Panc1 (cell line): ENCODE measurements at regions not wholly inside any gene's neighbourhood (a gene's known extent, or its start where the extent isn't known, plus 50 kb on each side); places are given as distances from the start of the nearest gene placed in this dataset.

Experiments used
- ATAC-seq: fragments of 200-7000 bp; cut with Tn5 transposase; 2 replicates; pipeline ENCODE4 v1.9.1; 2020; ENCODE audit warnings: mild to moderate bottlenecking, moderate library complexity
- BruUV-seq: library from RNA; stranded (reverse); fragments of 400-500 nt; replicated peaks from 2 replicates; lab custom pipeline; 2021; lab: Mats Ljungman, UMichigan
- CTCF ChIA-PET: fragments of 300-600 bp; sonication (Branson Sonifier 250); formaldehyde crosslinking; loops from one replicate; lab custom pipeline; 2022; ENCODE audit warnings: antibody characterized with exemption; lab: Charles Lee
- POLR2A ChIA-PET: fragments of 300-600 bp; sonication (Branson Sonifier 250); formaldehyde crosslinking; loops from one replicate; lab custom pipeline; 2022; ENCODE audit warnings: antibody characterized with exemption; lab: Charles Lee
- DNase-seq: peaks from one replicate; pipeline ENCODE4 v3.0.0-alpha.2; 2010; ENCODE audit warnings: low read depth, low spot score
- H3K27ac ChIP-seq: 2 replicates; pipeline ENCODE4 v1.5.1; 2011; ENCODE audit warnings: mild to moderate bottlenecking, low read length, inconsistent platforms
- H3K27me3 ChIP-seq: fragments of 200-500 bp; sonication (Bioruptor generic); 2 replicates; pipeline ENCODE4 v1.6.0; 2014; ENCODE audit warnings: low read length, inconsistent platforms; ENCODE audit not compliant: control insufficient read depth, insufficient read depth
- H3K36me3 ChIP-seq: fragments of 200-500 bp; sonication (Bioruptor generic); 2 replicates; pipeline ENCODE4 v1.5.1; 2014; ENCODE audit warnings: inconsistent platforms, mild to moderate bottlenecking, low read length, moderate library complexity; ENCODE audit not compliant: control insufficient read depth, insufficient read depth
- H3K4me1 ChIP-seq: 2 replicates; pipeline ENCODE4 v1.5.1; 2011; ENCODE audit warnings: inconsistent platforms, mild to moderate bottlenecking, low read length, moderate library complexity; ENCODE audit not compliant: control insufficient read depth, insufficient read depth
- H3K4me3 ChIP-seq, 2 experiments: 2 replicates each; pipeline ENCODE4 v1.5.1; 2011 to 2012; ENCODE audit warnings: low read depth in 2 of 2, low read length in 2 of 2, mild to moderate bottlenecking in 2 of 2, inconsistent platforms in 1 of 2, moderate library complexity in 1 of 2
- H3K9me3 ChIP-seq: fragments of 200-500 bp; sonication (Bioruptor generic); 2 replicates; pipeline ENCODE4 v1.5.1; 2014; ENCODE audit warnings: low read depth, mild to moderate bottlenecking, inconsistent platforms, low read length, moderate library complexity; ENCODE audit not compliant: control insufficient read depth, insufficient read depth
- CTCF ChIP-seq: fragments of 450-650 bp; IDR thresholded peaks from 2 replicates; pipeline ENCODE4 v1.5.1; 2017; ENCODE audit warnings: mild to moderate bottlenecking
- POLR2AphosphoS5 ChIP-seq: IDR thresholded peaks from 2 replicates; pipeline ENCODE4 v1.6.1; 2012; ENCODE audit warnings: mild to moderate bottlenecking, low read depth, low read length, moderate library complexity
- SIN3A ChIP-seq: IDR thresholded peaks from 2 replicates; pipeline ENCODE4 v1.6.1; 2012; ENCODE audit warnings: low read depth, mild to moderate bottlenecking, low read length, moderate library complexity, borderline replicate concordance; ENCODE audit not compliant: insufficient read depth
- TCF7L2 ChIP-seq: IDR thresholded peaks from 2 replicates; pipeline ENCODE4 v1.6.1; 2011; ENCODE audit warnings: mild to moderate bottlenecking, low read depth, low read length, inconsistent platforms
- in situ Hi-C: cut with HindIII; loops from 2 replicates; pipeline ENCODE4 v1.10.0; 2016; ENCODE audit warnings: low sequenced_read_pairs, low pct_unique_long_range_greater_than_20kb
- intact Hi-C: fragments of 100-400 bp; cut with micrococcal nuclease; formaldehyde crosslinking; loops from one replicate; pipeline ENCODE4 v1.10.0; 2022; ENCODE audit not compliant: unreplicated experiment
- TF ChIP-seq, protein P1 (sequence below), 2 experiments: IDR thresholded peaks; 2 replicates each; pipeline ENCODE4 v1.6.1; 2011 to 2012; ENCODE audit warnings: low read depth in 2 of 2, control low read depth in 1 of 2, low read length in 1 of 2, mild to moderate bottlenecking in 1 of 2, moderate library complexity in 1 of 2; ENCODE audit not compliant: insufficient read depth in 1 of 2

DNA sequence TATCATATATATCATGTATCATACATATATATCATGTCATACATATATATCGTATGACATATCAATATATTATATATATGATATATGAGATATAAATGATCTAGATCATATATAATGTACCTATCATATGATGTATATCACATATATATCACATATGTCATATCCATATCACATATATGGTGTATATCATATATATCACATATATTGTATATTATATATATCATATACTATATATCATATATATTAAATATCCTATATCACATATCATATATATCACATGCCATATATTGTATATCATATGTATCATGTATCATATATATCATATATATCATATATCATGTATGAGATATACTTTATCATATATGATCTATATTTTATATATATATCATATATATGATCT is 355.9 kb upstream of the RBFOX1 start:
- ATAC-seq = no peak
- Histone ChIP-seq H3K36me3 (no peaks in the 10 kb centered on the region), H3K9me3 (no peaks in the 10 kb centered on the region), H3K27me3 (no peaks in the 10 kb centered on the region), H3K27ac (no peak overlapping the region), H3K4me1 (no peaks in the 10 kb centered on the region), H3K4me3 (no peak overlapping the region)
- intact Hi-C loops = no loop called here
- in situ Hi-C loops = no loop called here
- TF ChIP-seq, protein P1, sequence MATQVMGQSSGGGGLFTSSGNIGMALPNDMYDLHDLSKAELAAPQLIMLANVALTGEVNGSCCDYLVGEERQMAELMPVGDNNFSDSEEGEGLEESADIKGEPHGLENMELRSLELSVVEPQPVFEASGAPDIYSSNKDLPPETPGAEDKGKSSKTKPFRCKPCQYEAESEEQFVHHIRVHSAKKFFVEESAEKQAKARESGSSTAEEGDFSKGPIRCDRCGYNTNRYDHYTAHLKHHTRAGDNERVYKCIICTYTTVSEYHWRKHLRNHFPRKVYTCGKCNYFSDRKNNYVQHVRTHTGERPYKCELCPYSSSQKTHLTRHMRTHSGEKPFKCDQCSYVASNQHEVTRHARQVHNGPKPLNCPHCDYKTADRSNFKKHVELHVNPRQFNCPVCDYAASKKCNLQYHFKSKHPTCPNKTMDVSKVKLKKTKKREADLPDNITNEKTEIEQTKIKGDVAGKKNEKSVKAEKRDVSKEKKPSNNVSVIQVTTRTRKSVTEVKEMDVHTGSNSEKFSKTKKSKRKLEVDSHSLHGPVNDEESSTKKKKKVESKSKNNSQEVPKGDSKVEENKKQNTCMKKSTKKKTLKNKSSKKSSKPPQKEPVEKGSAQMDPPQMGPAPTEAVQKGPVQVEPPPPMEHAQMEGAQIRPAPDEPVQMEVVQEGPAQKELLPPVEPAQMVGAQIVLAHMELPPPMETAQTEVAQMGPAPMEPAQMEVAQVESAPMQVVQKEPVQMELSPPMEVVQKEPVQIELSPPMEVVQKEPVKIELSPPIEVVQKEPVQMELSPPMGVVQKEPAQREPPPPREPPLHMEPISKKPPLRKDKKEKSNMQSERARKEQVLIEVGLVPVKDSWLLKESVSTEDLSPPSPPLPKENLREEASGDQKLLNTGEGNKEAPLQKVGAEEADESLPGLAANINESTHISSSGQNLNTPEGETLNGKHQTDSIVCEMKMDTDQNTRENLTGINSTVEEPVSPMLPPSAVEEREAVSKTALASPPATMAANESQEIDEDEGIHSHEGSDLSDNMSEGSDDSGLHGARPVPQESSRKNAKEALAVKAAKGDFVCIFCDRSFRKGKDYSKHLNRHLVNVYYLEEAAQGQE (IDR thresholded peaks at IDR 0.05; ENCODE audit: insufficient read depth in 1 of 2, low read depth in 2 of 2, low read length in 1 of 2) = no peak
- TF ChIP-seq POLR2AphosphoS5 (no peak), SIN3A (no peak), TCF7L2 (no peak), CTCF (no peak)
- ChIA-PET POLR2A (no interaction called here), CTCF (no interaction called here)
- no TSS peak for BruUV-seq
- no peak for DNase-seq

DNA sequence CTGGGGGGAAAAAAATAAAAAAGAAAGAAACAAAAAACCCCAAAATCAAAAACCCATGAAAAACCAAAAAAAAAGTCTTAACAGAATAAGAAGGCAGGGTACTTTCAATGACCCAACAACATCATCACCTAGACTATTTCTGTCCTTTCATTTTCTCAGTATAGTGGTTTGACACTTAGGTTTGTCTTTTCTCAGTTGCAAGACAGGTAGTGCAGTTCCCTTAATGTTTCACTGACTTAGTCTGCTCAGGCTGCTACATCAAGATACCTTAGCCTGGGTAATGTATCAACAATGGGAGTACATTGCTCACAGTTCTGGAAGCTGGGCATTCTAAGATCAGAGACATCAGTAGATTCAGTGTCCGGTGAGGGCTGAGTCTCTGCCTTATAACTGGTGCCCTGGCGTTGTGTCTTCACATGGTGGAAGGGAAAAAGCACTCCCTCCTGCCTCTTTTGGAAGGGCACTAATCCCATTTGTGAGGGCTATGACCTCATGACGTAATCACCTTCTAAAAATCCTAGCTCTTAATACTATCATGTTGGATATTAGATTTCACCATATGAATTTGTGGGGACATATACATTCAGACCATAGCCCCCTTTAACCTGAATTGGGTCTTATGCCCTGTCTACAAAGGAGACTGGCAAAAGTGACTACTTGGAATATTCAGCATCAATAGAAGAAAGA is 362.3 kb upstream of the RBFOX1 start:
- no peaks in the 10 kb centered on the region for H3K4me1 ChIP-seq
- in situ Hi-C loops (no loop called here), intact Hi-C loops (no loop called here)
- no peak overlapping the region for H3K4me3 ChIP-seq
- no peak overlapping the region for H3K27ac ChIP-seq
- no peaks in the 10 kb centered on the region for H3K9me3 ChIP-seq
- ChIA-PET CTCF (no interaction called here), POLR2A (no interaction called here)
- no peaks in the 10 kb centered on the region for H3K36me3 ChIP-seq
- no TSS peak for BruUV-seq
- no peaks in the 10 kb centered on the region for H3K27me3 ChIP-seq
- DNase-seq (no peak), ATAC-seq (no peak)
- TF ChIP-seq, protein P1 (IDR thresholded peaks at IDR 0.05; ENCODE audit: insufficient read depth in 1 of 2, low read depth in 2 of 2, low read length in 1 of 2) = no peak
- TF ChIP-seq POLR2AphosphoS5 (no peak), SIN3A (no peak)
